ENCODE measurements at regions not wholly inside any gene's neighbourhood (a gene's known extent, or its start where the extent isn't known, plus 50 kb on each side); places are given as distances from the start of the nearest gene placed in this dataset.

DNA sequence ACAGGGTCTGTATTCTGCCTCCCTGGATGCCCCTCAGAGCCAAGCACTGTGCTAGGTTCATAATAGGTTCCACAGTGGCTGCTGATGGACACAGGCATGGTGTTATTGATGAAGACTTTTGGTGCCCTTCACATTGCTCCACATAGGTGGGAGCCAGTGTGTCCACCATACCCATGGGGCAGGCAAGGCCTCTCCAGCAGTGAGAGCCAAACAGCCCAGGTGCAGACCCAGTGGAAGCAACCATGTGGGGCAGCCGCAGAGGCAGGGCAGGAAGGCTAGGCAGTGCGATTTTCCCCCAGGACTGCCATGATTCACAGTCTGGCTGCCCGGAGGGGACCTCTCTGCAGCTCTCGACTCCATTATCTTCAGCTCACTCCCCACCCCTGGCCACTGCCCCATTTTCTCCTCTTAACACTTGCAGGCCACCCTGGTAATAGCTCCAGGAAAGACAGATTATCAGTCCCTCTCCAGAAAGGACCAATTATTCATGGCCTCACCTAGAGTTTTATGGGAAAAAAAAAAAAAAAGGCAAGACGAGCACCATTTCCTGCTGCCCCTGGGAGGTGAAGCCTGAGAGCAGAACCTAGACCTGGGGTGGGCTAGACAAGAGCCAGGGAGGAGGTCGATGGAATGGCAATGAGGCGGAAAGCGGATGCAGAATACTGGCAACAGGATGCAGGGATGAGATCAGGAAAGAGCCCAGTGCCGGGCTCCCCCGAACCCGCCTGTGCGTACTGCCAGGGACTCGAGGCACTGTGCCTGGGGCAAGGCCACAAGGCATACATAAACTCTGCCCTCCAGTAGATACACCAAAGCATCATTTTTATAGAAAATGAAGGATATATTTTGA is 343.0 kb upstream of the NCAM1 start:
- TF ChIP-seq, protein P1, sequence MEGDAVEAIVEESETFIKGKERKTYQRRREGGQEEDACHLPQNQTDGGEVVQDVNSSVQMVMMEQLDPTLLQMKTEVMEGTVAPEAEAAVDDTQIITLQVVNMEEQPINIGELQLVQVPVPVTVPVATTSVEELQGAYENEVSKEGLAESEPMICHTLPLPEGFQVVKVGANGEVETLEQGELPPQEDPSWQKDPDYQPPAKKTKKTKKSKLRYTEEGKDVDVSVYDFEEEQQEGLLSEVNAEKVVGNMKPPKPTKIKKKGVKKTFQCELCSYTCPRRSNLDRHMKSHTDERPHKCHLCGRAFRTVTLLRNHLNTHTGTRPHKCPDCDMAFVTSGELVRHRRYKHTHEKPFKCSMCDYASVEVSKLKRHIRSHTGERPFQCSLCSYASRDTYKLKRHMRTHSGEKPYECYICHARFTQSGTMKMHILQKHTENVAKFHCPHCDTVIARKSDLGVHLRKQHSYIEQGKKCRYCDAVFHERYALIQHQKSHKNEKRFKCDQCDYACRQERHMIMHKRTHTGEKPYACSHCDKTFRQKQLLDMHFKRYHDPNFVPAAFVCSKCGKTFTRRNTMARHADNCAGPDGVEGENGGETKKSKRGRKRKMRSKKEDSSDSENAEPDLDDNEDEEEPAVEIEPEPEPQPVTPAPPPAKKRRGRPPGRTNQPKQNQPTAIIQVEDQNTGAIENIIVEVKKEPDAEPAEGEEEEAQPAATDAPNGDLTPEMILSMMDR (IDR thresholded peaks at IDR 0.05): no peak
- H2AFZ ChIP-seq: no peak overlapping the region
- no peak overlapping the region for H3K4me3 ChIP-seq (ENCODE audit: low read depth, low read length)
- H3K27me3 ChIP-seq (ENCODE audit: control insufficient read depth, insufficient read depth, low read length): no peaks in the 10 kb centered on the region
- no peaks in the 10 kb centered on the region for H3K9me3 ChIP-seq (ENCODE audit: control insufficient read depth, low read length)
- H3K36me3 ChIP-seq (ENCODE audit: control insufficient read depth, insufficient read depth, low read length): no peaks in the 10 kb centered on the region
- H3K79me2 ChIP-seq: no peaks in the 10 kb centered on the region
- H3K4me2 ChIP-seq (ENCODE audit: low read length): no peak overlapping the region
- H3K9ac ChIP-seq: no peak overlapping the region
- no peaks in the 10 kb centered on the region for H3K4me1 ChIP-seq
- no peak overlapping the region for H3K27ac ChIP-seq

- Histone ChIP-seq H3K4me1 (no peaks in the 10 kb centered on the region), H2AFZ (no peak overlapping the region), H3K9ac (no peak overlapping the region), H3K4me2 (ENCODE audit: low read length) (no peak overlapping the region), H3K4me3 (ENCODE audit: low read depth, low read length) (no peak overlapping the region), H3K79me2 (no peaks in the 10 kb centered on the region), H3K36me3 (ENCODE audit: control insufficient read depth, insufficient read depth, low read length) (no peaks in the 10 kb centered on the region), H3K27me3 (ENCODE audit: control insufficient read depth, insufficient read depth, low read length) (no peaks in the 10 kb centered on the region), H3K9me3 (ENCODE audit: control insufficient read depth, low read length) (no peaks in the 10 kb centered on the region), H3K27ac (no peak overlapping the region)
- TF ChIP-seq, protein P1 (IDR thresholded peaks at IDR 0.05): no peak
Observed at GRCh38 chr11:112619106-112619505, 342.1 kb upstream of the NCAM1 start.

GRCh38 chr11:112620621-112621394 is 340.4 kb upstream of the NCAM1 start:
- Histone ChIP-seq H3K27ac (no peak overlapping the region), H3K4me1 (no peaks in the 10 kb centered on the region)
- TF ChIP-seq, protein P1 (IDR thresholded peaks at IDR 0.05): no peak

GRCh38 chr11:112623057-112623456 is 338.2 kb upstream of the NCAM1 start:
- Histone ChIP-seq H3K4me3 (ENCODE audit: low read depth, low read length) (no peak overlapping the region), H3K36me3 (ENCODE audit: control insufficient read depth, insufficient read depth, low read length) (no peaks in the 10 kb centered on the region), H2AFZ (no peak overlapping the region), H3K27ac (no peak overlapping the region), H3K9ac (no peak overlapping the region), H3K27me3 (ENCODE audit: control insufficient read depth, insufficient read depth, low read length) (no peaks in the 10 kb centered on the region), H3K79me2 (no peaks in the 10 kb centered on the region), H3K4me1 (no peaks in the 10 kb centered on the region), H3K4me2 (ENCODE audit: low read length) (no peak overlapping the region), H3K9me3 (ENCODE audit: control insufficient read depth, low read length) (no peaks in the 10 kb centered on the region)
- TF ChIP-seq, protein P1 (IDR thresholded peaks at IDR 0.05): no peak

More at GRCh38 chr11:112620621-112621394, 340.4 kb upstream of the NCAM1 start:
- Histone ChIP-seq H3K9ac (no peak overlapping the region), H3K79me2 (no peaks in the 10 kb centered on the region), H2AFZ (no peak overlapping the region), H3K36me3 (ENCODE audit: control insufficient read depth, insufficient read depth, low read length) (no peaks in the 10 kb centered on the region), H3K4me2 (ENCODE audit: low read length) (no peak overlapping the region), H3K4me3 (ENCODE audit: low read depth, low read length) (no peak overlapping the region), H3K9me3 (ENCODE audit: control insufficient read depth, low read length) (no peaks in the 10 kb centered on the region), H3K27me3 (ENCODE audit: control insufficient read depth, insufficient read depth, low read length) (no peaks in the 10 kb centered on the region)
